H4 (cell line): ENCODE measurements at regions not wholly inside any gene's neighbourhood (a gene's known extent, or its start where the extent isn't known, plus 50 kb on each side); places are given as distances from the start of the nearest gene placed in this dataset.
A peak's percentile ranks its signal among the peaks of the same experiment; 100 is the strongest.
"Not testable (repeated sequence)": the region's sequence is repeated elsewhere in the genome, so short reads cannot be mapped to it uniquely, and the experiment has no call there.

ENCODE experiments used
- DNase-seq: peaks from one replicate; pipeline ENCODE4 v3.0.0-alpha.2; 2015; ENCODE audit warnings: low spot score

DNA sequence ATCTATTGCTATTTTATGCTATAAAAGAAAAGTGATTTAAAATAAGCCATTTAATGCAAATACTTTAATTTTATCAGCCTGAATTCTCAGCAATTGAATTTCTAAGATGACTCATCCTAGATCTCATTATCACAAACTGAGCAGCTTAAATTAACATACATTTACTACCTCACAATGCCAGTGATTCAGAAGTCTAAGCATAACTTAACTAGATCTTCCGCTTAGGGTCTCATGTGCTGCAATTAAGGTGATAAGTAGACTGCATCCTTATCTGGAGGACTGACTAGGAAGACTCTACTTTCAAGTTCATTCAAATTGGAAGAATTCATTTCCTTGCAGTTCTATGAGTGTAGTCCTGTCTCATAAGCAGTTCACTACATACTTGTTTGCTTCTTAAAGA, 286.6 kb downstream of the COL11A1 start:
- DNase-seq = no peak

DNA sequence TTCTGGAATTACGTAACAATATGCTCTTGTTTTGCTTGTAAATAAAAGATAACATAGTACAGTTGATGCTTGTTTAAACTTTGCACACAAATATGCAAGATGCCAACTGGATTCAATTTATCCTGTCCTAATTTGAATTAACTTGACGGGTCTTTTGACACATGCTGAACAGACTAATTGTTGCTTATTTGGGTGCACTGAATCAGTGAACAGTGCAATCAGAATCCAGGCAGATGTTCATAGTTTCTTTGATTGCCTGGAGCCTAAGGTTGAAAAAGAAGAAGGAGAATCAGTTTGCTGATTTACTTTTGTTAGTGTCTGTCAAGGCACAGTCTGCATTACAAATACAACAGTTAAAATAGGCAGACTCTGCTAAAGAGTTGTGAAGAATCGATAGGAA, 307.9 kb downstream of the COL11A1 start:
- no peak for DNase-seq

DNA sequence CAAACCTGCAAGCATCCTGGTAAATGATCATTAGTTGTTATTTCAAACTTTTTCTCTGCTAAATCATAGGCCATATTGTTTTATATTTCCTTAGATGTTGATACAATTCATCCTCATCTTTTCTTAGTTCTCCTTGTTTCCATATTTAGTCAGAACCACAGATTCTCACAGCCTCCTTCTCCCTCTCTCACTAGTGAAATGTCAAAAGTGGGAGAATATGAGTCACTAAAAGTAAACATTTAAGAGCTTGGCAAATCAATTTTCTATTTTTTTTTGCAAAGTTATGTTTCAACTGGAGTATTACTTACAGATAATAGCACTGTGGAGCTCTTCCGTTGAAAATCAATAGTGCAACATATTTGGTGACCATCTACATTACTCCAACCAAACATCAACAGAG, 308.8 kb downstream of the COL11A1 start:
- DNase-seq = no peak

- no peak for DNase-seq
These were observed 309.6 kb downstream of the COL11A1 start for GRCh38 chr1:102798718-102799117.

GRCh38 chr1:102796429-102796828, 311.9 kb downstream of the COL11A1 start:
- no peak for DNase-seq

DNA sequence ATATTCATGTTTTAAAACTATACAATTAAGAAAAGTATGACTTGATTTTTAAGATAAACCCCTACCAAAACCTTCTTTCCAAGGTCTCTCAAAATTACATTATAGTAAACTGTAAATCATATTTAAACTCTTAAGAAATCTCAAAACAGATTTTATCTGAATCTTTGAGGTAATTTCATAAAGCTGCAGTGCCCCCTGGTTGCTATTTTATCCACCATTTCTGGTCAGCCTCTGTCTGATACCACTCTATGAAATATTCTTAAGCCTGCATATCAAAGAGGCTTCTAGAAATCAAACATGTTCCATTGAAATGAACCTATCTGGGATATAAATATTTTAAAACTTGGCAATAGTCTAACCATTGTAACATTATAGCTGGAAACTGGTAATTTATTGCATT, 317.3 kb downstream of the COL11A1 start:
- DNase-seq = no peak

- not testable (repeated sequence) for DNase-seq
These were observed 318.4 kb downstream of the COL11A1 start for GRCh38 chr1:102789951-102790350.

GRCh38 chr1:102783487-102783886, 324.8 kb downstream of the COL11A1 start:
- no peak for DNase-seq

DNA sequence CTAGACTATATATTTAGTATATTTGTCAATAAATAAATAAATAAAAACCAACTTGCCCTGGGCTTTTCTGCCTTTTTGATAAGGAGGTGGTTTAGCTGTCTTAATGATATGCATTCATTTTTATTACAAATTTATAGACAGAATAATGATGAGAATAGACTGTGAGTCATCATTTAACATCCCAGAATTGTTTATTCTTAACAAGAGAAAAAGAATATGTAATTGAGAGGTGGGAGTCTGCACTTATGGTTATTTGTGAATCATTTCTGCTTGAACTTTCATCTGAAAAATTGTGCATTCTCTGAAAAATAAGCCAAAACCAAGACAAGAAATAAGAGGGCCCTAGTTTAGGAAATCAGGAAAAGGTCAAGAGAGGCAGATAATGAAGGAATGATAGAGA, 326.2 kb downstream of the COL11A1 start:
- no peak for DNase-seq

GRCh38 chr1:102776071-102776470, 332.3 kb downstream of the COL11A1 start:
- DNase-seq = no peak

GRCh38 chr1:102772831-102773230, 335.5 kb downstream of the COL11A1 start:
- DNase-seq = peak; percentile 13

DNA sequence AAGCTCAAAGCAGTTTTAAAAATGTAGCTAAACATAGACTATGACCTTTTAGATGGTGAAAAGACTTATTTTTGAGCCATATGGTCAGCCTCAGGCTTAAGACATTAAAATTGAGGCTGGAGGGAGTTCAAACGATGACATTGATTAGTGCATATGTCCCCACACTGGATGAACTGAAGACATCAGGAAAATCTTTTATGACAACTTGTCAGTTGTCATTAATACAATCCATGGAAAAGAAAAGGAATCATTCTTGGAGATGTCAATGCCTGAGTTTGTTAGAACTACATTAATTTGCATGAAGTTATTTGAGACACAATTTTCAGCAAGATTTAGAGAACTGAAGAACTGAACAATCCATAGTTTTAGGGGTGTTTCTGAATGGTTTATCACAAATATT, 349.9 kb downstream of the COL11A1 start:
- DNase-seq = no peak

- no peak for DNase-seq
These were observed 351.0 kb downstream of the COL11A1 start for GRCh38 chr1:102757363-102757762.

DNA sequence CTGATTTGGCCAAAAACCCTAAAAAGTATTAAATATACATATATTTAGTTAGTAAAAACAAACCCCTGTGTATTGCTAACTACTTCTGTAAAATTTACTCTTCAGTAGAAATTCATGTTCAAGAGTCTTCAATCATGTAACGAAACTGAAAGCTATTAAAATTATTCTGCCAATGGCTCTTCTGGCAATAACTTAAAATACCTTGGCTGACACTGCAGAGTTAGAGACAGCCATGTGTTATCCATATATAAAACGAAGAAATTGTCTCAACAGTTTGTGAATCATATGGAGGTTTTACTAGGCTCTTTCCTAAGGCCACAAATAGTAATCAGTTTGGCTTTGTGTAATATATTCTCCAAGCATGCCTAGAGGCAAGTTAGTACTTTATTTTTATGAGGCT, 357.2 kb downstream of the COL11A1 start:
- DNase-seq = no peak

- DNase-seq = no peak
These were observed 365.9 kb downstream of the COL11A1 start for GRCh38 chr1:102742426-102742825.

- no peak for DNase-seq
These were observed 374.7 kb downstream of the COL11A1 start for GRCh38 chr1:102733491-102734236.

GRCh38 chr1:102732927-102733326, 375.4 kb downstream of the COL11A1 start:
- no peak for DNase-seq

DNA sequence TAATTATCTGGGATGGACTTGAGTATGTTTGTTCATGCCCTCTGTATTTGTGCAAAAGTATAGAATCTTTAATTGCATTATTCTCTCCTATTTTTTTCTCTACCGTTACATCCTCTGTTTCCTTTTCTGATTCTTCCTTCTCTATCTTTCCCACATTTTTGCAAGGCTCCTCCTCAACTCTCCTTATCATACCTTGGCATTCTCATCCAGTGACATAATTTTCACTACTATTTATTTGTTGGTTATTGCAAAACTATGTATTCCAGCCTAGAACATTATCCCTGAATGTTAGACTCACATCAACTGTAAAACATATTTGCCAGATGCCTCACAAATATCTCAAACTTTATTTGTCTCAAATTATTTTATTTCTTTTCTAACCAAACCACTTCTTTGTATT, 381.9 kb downstream of the COL11A1 start:
- no peak for DNase-seq

GRCh38 chr1:102724741-102725140, 383.6 kb downstream of the COL11A1 start:
- DNase-seq = no peak

DNA sequence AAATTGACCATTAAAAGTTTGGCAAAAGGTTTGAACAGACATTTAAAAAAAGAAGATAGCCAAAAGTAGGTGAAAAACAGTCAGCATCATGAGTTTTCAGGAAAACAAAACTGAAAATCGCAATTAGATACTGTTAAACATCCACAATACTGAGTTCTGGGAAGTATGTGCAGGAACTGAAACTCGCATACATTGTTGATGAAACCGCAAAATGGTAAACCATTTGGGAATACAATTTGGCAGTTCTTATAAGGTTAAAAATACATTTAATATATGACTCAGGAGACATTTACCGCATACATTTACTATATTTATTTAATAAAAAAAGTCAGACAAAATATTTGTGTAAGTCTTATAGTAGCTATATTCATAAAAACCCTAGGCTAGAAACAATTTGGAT, 393.2 kb downstream of the COL11A1 start:
- no peak for DNase-seq

DNA sequence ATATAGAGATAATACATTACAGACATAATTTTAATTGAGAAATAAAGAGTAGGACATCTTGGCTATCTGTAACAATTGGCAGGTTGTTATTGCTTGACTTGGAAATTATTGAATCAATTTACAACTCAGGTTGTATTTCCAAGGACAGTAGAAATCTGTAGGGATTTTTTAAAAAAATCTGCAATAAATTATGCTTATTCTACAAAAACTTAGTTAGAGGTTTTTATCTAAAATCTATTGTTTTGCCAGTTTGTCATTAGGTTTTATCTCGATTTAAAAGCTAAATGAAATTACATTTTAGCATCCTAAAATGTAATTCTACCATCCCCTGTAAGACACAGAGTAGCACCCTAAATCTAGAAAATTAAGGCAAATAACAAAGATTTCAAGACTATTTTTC, 408.8 kb downstream of the COL11A1 start:
- DNase-seq = no peak

- no peak for DNase-seq
These were observed 415.0 kb downstream of the COL11A1 start for GRCh38 chr1:102693345-102693744.

- DNase-seq = no peak
These were observed 416.7 kb downstream of the COL11A1 start for GRCh38 chr1:102691592-102692090.

DNA sequence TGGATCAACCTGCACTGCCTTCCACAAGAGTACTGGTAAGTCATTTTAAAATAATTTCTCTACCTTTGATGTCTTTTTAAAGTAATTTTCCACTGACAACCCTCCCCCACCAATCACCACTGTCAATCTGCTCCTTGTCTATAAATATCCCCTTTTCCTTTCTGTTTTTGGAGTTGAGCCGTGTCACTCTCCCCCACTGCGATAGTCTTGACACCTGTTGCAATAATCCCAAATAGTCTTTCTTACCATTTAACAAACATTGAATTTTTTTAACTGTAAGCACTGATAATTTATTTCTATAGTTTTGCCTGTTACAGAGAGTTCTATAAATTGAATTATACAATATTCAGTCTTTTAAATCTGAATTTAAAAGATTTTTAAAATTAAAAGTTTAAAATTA, 420.9 kb downstream of the COL11A1 start:
- DNase-seq = no peak
